LNCaP clone FGC (cell line): ENCODE measurements at regions not wholly inside any gene's neighbourhood (a gene's known extent, or its start where the extent isn't known, plus 50 kb on each side); places are given as distances from the start of the nearest gene placed in this dataset.
A peak's percentile ranks its signal among the peaks of the same experiment; 100 is the strongest.

Experiments used
- DNase-seq: peaks from one replicate; pipeline ENCODE4 v3.0.0-alpha.2; 2011; ENCODE audit warnings: low read depth
- H3K4me3 ChIP-seq: 2 replicates; pipeline ENCODE4 v1.5.1; 2011; ENCODE audit warnings: mild to moderate bottlenecking, low read depth, low read length, control low read depth
- CTCF ChIP-seq: IDR thresholded peaks from 2 replicates; pipeline ENCODE4 v1.5.1; 2012; ENCODE audit warnings: mild to moderate bottlenecking; ENCODE audit not compliant: control insufficient read depth, insufficient read depth; ENCODE audit errors: extremely low read depth

- no peak for DNase-seq
- no peak for TF ChIP-seq CTCF
- no peak overlapping the region for H3K4me3 ChIP-seq
Measured at GRCh38 chr12:89165703-89166102, 186.6 kb downstream of the DUSP6 start.

- DNase-seq = peak; percentile 58
- no peak overlapping the region for H3K4me3 ChIP-seq
- TF ChIP-seq CTCF = no peak
Measured at GRCh38 chr12:89163918-89164317, 188.4 kb downstream of the DUSP6 start.

GRCh38 chr12:89162589-89163261 is 189.6 kb downstream of the DUSP6 start:
- no peak for DNase-seq
- no peak overlapping the region for H3K4me3 ChIP-seq
- TF ChIP-seq CTCF = no peak

- no peak for TF ChIP-seq CTCF
- no peak for DNase-seq
- H3K4me3 ChIP-seq = no peak overlapping the region
Measured at GRCh38 chr12:89161557-89161956, 190.7 kb downstream of the DUSP6 start.

- no peak overlapping the region for H3K4me3 ChIP-seq
- no peak for DNase-seq
- no peak for TF ChIP-seq CTCF
Measured at GRCh38 chr12:89160716-89161123, 191.6 kb downstream of the DUSP6 start.

- TF ChIP-seq CTCF = no peak
- DNase-seq = no peak
- H3K4me3 ChIP-seq = no peak overlapping the region
Measured at GRCh38 chr12:89157413-89157812, 194.9 kb downstream of the DUSP6 start.

GRCh38 chr12:89156862-89157262 is 195.4 kb downstream of the DUSP6 start:
- no peak for DNase-seq

More at GRCh38 chr12:89156862-89157262, 195.4 kb downstream of the DUSP6 start:
- no peak for TF ChIP-seq CTCF
- H3K4me3 ChIP-seq = no peak overlapping the region
